ENCODE measurements at regions not wholly inside any gene's neighbourhood (a gene's known extent, or its start where the extent isn't known, plus 50 kb on each side); places are given as distances from the start of the nearest gene placed in this dataset.
"Not testable (repeated sequence)": the region's sequence is repeated elsewhere in the genome, so short reads cannot be mapped to it uniquely, and the experiment has no call there.

GRCh38 chr9:62110486-62110885, 920.6 kb downstream of the SPATA31A7 start:
- not testable (repeated sequence) for H4K5ac ChIP-seq (ENCODE audit: insufficient read length, low read depth, low read length); H2BK15ac ChIP-seq (ENCODE audit: low read depth, low read length); H3K27ac ChIP-seq (ENCODE audit: insufficient read length, low read depth, low read length); H2AK5ac ChIP-seq (ENCODE audit: insufficient read length, low read length); DNase-seq; H3K27me3 Mint-ChIP-seq (ENCODE audit: low read depth); H4K8ac ChIP-seq (replicated peaks; ENCODE audit: insufficient read length, low read depth, low read length); H3K79me2 ChIP-seq (ENCODE audit: insufficient read depth, low read length); H3K56ac ChIP-seq (ENCODE audit: insufficient read length, low read depth, low read length); H4K20me1 ChIP-seq (ENCODE audit: control insufficient read depth, insufficient read depth, insufficient read length); H3K79me1 ChIP-seq (ENCODE audit: insufficient read depth, low read depth, low read length, poor library complexity, severe bottlenecking); H2AFZ ChIP-seq (ENCODE audit: low read length); H3K4me2 ChIP-seq (ENCODE audit: insufficient read depth, insufficient read length, low read length); H3K4me1 ChIP-seq (ENCODE audit: insufficient read depth, low read length); H3K4ac ChIP-seq (ENCODE audit: low read depth, low read length); H3K4me3 Mint-ChIP-seq; H2BK5ac ChIP-seq (ENCODE audit: insufficient read length, low read length); H3K27ac Mint-ChIP-seq; H3K4me1 Mint-ChIP-seq; H3K23ac ChIP-seq (ENCODE audit: insufficient read length, low read depth, low read length); H3K23me2 ChIP-seq (ENCODE audit: insufficient read length, low read depth, low read length, poor library complexity, severe bottlenecking); H3K9me3 Mint-ChIP-seq; H2BK120ac ChIP-seq (ENCODE audit: low read depth, low read length, poor library complexity, severe bottlenecking); H3K18ac ChIP-seq (ENCODE audit: insufficient read length, low read depth, low read length); H3K9me3 ChIP-seq (ENCODE audit: control insufficient read depth, low read depth, low read length); H2BK12ac ChIP-seq (ENCODE audit: insufficient read length, low read depth, low read length); H3K14ac ChIP-seq (ENCODE audit: insufficient read depth, low read length); H2BK20ac ChIP-seq (ENCODE audit: low read depth, low read length, poor library complexity, severe bottlenecking); H4K91ac ChIP-seq (ENCODE audit: insufficient read length, low read depth, low read length); H3T11ph ChIP-seq (ENCODE audit: low read length); H3K9ac ChIP-seq (ENCODE audit: extremely low read depth, insufficient read length, low read length); H3K36me3 Mint-ChIP-seq (ENCODE audit: insufficient read depth in 1 of 3, low read depth in 3 of 3); H3K27me3 ChIP-seq (ENCODE audit: insufficient read depth, low read length)
- no CpG with 5 or more reads among the region's 5 CpGs for WGBS (ENCODE audit: extremely low coverage, insufficient read length, low lambda C conversion rate)

GRCh38 chr9:62116951-62117640, 927.3 kb downstream of the SPATA31A7 start:
- no CpG with 5 or more reads among the region's 6 CpGs for WGBS (ENCODE audit: extremely low coverage, insufficient read length, low lambda C conversion rate)

More at GRCh38 chr9:62116951-62117640, 927.3 kb downstream of the SPATA31A7 start:
- H3K56ac ChIP-seq (ENCODE audit: insufficient read length, low read depth, low read length); H3K23me2 ChIP-seq (ENCODE audit: insufficient read length, low read depth, low read length, poor library complexity, severe bottlenecking); H2AK5ac ChIP-seq (ENCODE audit: insufficient read length, low read length); H3K18ac ChIP-seq (ENCODE audit: insufficient read length, low read depth, low read length); H2AFZ ChIP-seq (ENCODE audit: low read length); H3K79me1 ChIP-seq (ENCODE audit: insufficient read depth, low read depth, low read length, poor library complexity, severe bottlenecking); H4K91ac ChIP-seq (ENCODE audit: insufficient read length, low read depth, low read length); H3K4me1 ChIP-seq (ENCODE audit: insufficient read depth, low read length); H3K27me3 Mint-ChIP-seq (ENCODE audit: low read depth); H4K5ac ChIP-seq (ENCODE audit: insufficient read length, low read depth, low read length); H3K9me3 ChIP-seq (ENCODE audit: control insufficient read depth, low read depth, low read length); H3K4me2 ChIP-seq (ENCODE audit: insufficient read depth, insufficient read length, low read length); H2BK15ac ChIP-seq (ENCODE audit: low read depth, low read length); H4K20me1 ChIP-seq (ENCODE audit: control insufficient read depth, insufficient read depth, insufficient read length); H3K23ac ChIP-seq (ENCODE audit: insufficient read length, low read depth, low read length); H3K27ac ChIP-seq (ENCODE audit: insufficient read length, low read depth, low read length); H2BK12ac ChIP-seq (ENCODE audit: insufficient read length, low read depth, low read length); H3K27ac Mint-ChIP-seq; H3K79me2 ChIP-seq (ENCODE audit: insufficient read depth, low read length); H3K9me3 Mint-ChIP-seq; H3K14ac ChIP-seq (ENCODE audit: insufficient read depth, low read length); H3K9ac ChIP-seq (ENCODE audit: extremely low read depth, insufficient read length, low read length); H4K8ac ChIP-seq (replicated peaks; ENCODE audit: insufficient read length, low read depth, low read length); H3K36me3 Mint-ChIP-seq (ENCODE audit: insufficient read depth in 1 of 3, low read depth in 3 of 3); H3T11ph ChIP-seq (ENCODE audit: low read length); H3K4me1 Mint-ChIP-seq; H2BK120ac ChIP-seq (ENCODE audit: low read depth, low read length, poor library complexity, severe bottlenecking); DNase-seq; H3K4ac ChIP-seq (ENCODE audit: low read depth, low read length); H3K27me3 ChIP-seq (ENCODE audit: insufficient read depth, low read length); H2BK20ac ChIP-seq (ENCODE audit: low read depth, low read length, poor library complexity, severe bottlenecking); H2BK5ac ChIP-seq (ENCODE audit: insufficient read length, low read length); H3K4me3 Mint-ChIP-seq: not testable (repeated sequence)

Data from H9 (cell line).